Skin epidermis (tissue), 12 donors: ENCODE measurements at regions not wholly inside any gene's neighbourhood (a gene's known extent, or its start where the extent isn't known, plus 50 kb on each side); places are given as distances from the start of the nearest gene placed in this dataset.
"Not testable (repeated sequence)": the region's sequence is repeated elsewhere in the genome, so short reads cannot be mapped to it uniquely, and the experiment has no call there.

Experiments used
- H3K27ac ChIP-seq, 21 experiments: fragments of 200-600 bp; sonication (generic) in 11 of 21; one replicate each; pipeline ENCODE4 v1.5.0; 2020; ENCODE audit warnings: mild to moderate bottlenecking in 3 of 21, inconsistent platforms in 2 of 21, moderate library complexity in 2 of 21
- H3K4me3 ChIP-seq, 7 experiments: fragments of 200-600 bp; sonication (generic) in 2 of 7; one replicate each; pipeline ENCODE4 v1.5.0; 2020; ENCODE audit warnings: inconsistent platforms in 2 of 7, mild to moderate bottlenecking in 2 of 7, moderate library complexity in 1 of 7

- Histone ChIP-seq H3K4me3 (no peak overlapping the region), H3K27ac (no peak overlapping the region)
Observed at GRCh38 chr6:78199044-78199443, 546.2 kb downstream of the MEI4 start.

GRCh38 chr6:78222226-78222625, 569.4 kb downstream of the MEI4 start:
- Histone ChIP-seq H3K27ac (no peak overlapping the region), H3K4me3 (no peak overlapping the region)

- no peak overlapping the region for H3K4me3 ChIP-seq
- no peak overlapping the region for H3K27ac ChIP-seq
Observed at GRCh38 chr6:78231002-78231401, 578.2 kb downstream of the MEI4 start.

- Histone ChIP-seq H3K4me3 (no peak overlapping the region), H3K27ac (no peak overlapping the region)
Observed at GRCh38 chr6:78243519-78243918, 590.7 kb downstream of the MEI4 start.

- Histone ChIP-seq H3K27ac (no peak overlapping the region), H3K4me3 (no peak overlapping the region)
Observed at GRCh38 chr6:78251931-78252330, 599.1 kb downstream of the MEI4 start.

GRCh38 chr6:78253618-78254017, 600.8 kb downstream of the MEI4 start:
- H3K4me3 ChIP-seq = no peak overlapping the region

GRCh38 chr6:78259935-78260334, 607.1 kb downstream of the MEI4 start:
- no peak overlapping the region for H3K27ac ChIP-seq
- H3K4me3 ChIP-seq = no peak overlapping the region

More at GRCh38 chr6:78253618-78254017, 600.8 kb downstream of the MEI4 start:
- no peak overlapping the region for H3K27ac ChIP-seq

GRCh38 chr6:78260427-78260826, 606.9 kb upstream of the IRAK1BP1 start:
- H3K4me3 ChIP-seq, H3K27ac ChIP-seq: not testable (repeated sequence)

- no peak overlapping the region for H3K27ac ChIP-seq
- no peak overlapping the region for H3K4me3 ChIP-seq
Observed at GRCh38 chr6:78268591-78269452, 598.5 kb upstream of the IRAK1BP1 start.

GRCh38 chr6:78300885-78301284, 566.5 kb upstream of the IRAK1BP1 start:
- H3K4me3 ChIP-seq = no peak overlapping the region

GRCh38 chr6:78302411-78302810, 564.9 kb upstream of the IRAK1BP1 start:
- no peak overlapping the region for H3K4me3 ChIP-seq
- no peak overlapping the region for H3K27ac ChIP-seq

More at GRCh38 chr6:78300885-78301284, 566.5 kb upstream of the IRAK1BP1 start:
- H3K27ac ChIP-seq = no peak overlapping the region

- Histone ChIP-seq H3K4me3 (no peak overlapping the region), H3K27ac (no peak overlapping the region)
Observed at GRCh38 chr6:78308025-78308424, 559.3 kb upstream of the IRAK1BP1 start.

GRCh38 chr6:78322068-78322845, 545.1 kb upstream of the IRAK1BP1 start:
- Histone ChIP-seq H3K27ac (no peak overlapping the region), H3K4me3 (no peak overlapping the region)

- no peak overlapping the region for H3K4me3 ChIP-seq
- H3K27ac ChIP-seq = no peak overlapping the region
Observed at GRCh38 chr6:78324213-78324612, 543.1 kb upstream of the IRAK1BP1 start.

GRCh38 chr6:78340755-78341154, 526.6 kb upstream of the IRAK1BP1 start:
- Histone ChIP-seq H3K4me3 (no peak overlapping the region), H3K27ac (no peak overlapping the region)

GRCh38 chr6:78345882-78346281, 521.5 kb upstream of the IRAK1BP1 start:
- Histone ChIP-seq H3K4me3 (no peak overlapping the region), H3K27ac (no peak overlapping the region)

GRCh38 chr6:78347191-78347916, 520.0 kb upstream of the IRAK1BP1 start:
- Histone ChIP-seq H3K27ac (no peak overlapping the region), H3K4me3 (no peak overlapping the region)

GRCh38 chr6:78353040-78353439, 514.3 kb upstream of the IRAK1BP1 start:
- no peak overlapping the region for H3K27ac ChIP-seq
- no peak overlapping the region for H3K4me3 ChIP-seq

- Histone ChIP-seq H3K27ac (no peak overlapping the region), H3K4me3 (no peak overlapping the region)
Observed at GRCh38 chr6:78363688-78364087, 503.7 kb upstream of the IRAK1BP1 start.

GRCh38 chr6:78365473-78365872, 501.9 kb upstream of the IRAK1BP1 start:
- no peak overlapping the region for H3K4me3 ChIP-seq
- no peak overlapping the region for H3K27ac ChIP-seq
